ENCODE measurements at regions not wholly inside any gene's neighbourhood (a gene's known extent, or its start where the extent isn't known, plus 50 kb on each side); places are given as distances from the start of the nearest gene placed in this dataset.
"Not testable (repeated sequence)": the region's sequence is repeated elsewhere in the genome, so short reads cannot be mapped to it uniquely, and the experiment has no call there.

DNA sequence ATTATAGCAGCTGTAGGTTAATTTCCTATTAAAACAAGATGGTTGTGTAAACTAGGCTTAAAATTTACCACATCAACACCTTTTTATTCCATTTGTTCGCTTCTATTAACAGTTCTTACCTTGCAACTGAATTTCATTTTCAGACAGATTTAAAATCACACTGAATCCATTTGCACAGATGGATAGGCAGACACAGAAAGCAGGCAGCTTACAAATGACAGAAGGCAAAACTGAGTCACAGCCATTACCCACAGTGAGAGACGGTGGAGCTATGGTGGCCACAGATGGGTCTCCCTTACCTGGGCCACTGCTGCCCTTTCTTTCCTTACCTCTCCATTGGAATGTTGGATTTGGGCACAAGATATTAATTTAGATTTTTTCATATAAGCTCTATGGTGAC, 1567.8 kb upstream of the SLC10A2 start:
- no peak overlapping the region for H3K4me3 ChIP-seq (ENCODE audit: low read depth, poor library complexity, severe bottlenecking)
- TF ChIP-seq POLR2A (IDR thresholded peaks at IDR 0.05), result no peak
- TF ChIP-seq, protein P1, sequence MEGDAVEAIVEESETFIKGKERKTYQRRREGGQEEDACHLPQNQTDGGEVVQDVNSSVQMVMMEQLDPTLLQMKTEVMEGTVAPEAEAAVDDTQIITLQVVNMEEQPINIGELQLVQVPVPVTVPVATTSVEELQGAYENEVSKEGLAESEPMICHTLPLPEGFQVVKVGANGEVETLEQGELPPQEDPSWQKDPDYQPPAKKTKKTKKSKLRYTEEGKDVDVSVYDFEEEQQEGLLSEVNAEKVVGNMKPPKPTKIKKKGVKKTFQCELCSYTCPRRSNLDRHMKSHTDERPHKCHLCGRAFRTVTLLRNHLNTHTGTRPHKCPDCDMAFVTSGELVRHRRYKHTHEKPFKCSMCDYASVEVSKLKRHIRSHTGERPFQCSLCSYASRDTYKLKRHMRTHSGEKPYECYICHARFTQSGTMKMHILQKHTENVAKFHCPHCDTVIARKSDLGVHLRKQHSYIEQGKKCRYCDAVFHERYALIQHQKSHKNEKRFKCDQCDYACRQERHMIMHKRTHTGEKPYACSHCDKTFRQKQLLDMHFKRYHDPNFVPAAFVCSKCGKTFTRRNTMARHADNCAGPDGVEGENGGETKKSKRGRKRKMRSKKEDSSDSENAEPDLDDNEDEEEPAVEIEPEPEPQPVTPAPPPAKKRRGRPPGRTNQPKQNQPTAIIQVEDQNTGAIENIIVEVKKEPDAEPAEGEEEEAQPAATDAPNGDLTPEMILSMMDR (IDR thresholded peaks at IDR 0.05), result no peak
- 82 to 91% methylated on average over 2 of the region's 2 CpGs for WGBS, 2 donors
- intact Hi-C loops (cut with DNase I; ENCODE audit: low total_unique reads), result no loop called here
- no peak for DNase-seq (ENCODE audit: low spot score in 2 of 2)

DNA sequence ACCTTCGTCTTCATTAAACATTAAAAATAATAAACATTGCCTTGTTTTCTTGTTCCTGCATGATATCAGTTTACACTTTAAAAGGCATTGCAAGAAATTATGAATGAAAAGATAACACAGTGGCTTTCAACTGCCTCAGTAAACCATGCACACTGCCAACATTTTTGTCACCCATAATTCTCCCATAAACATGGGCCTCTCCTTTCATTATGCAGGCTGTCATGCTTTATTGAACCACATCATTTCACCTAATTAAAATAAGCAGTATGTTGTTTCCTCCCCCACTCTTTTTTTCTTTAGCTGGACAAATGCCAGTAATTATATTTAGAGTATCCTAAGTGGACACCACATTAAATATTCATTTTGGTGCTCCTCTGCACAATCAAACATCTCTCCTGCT, 1566.5 kb upstream of the SLC10A2 start:
- TF ChIP-seq POLR2A (IDR thresholded peaks at IDR 0.05), result no peak
- TF ChIP-seq, protein P1 (IDR thresholded peaks at IDR 0.05), result no peak
- DNase-seq (ENCODE audit: low spot score in 2 of 2), result no peak
- H3K4me3 ChIP-seq (ENCODE audit: low read depth, poor library complexity, severe bottlenecking), result no peak overlapping the region
- intact Hi-C loops (cut with DNase I; ENCODE audit: low total_unique reads), result no loop called here
- 78% methylated on average over 1 of the region's 1 CpG for WGBS, 2 donors

DNA sequence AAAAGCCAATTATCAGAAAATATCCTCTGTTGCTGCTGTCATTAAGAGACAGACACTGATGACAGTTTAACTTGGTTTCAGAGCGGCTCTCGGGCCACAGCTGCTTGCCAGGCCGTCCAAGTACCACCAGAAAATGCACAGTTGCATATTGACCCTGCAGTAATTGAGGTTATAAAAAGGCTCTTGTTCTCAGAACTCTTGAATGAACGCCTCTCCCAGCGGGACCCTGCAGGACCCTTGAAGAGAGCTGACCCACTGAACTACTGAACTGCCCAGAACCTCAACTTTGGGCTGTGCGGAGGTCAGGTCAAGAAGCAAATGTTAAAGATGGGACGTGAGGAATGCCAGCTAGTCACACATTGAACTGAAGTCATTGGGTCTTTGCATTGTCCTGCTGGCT, 1559.0 kb upstream of the SLC10A2 start:
- no peak overlapping the region for H3K4me3 ChIP-seq (ENCODE audit: low read depth, poor library complexity, severe bottlenecking)
- DNase-seq (ENCODE audit: low spot score in 2 of 2), result no peak
- intact Hi-C loops (cut with DNase I; ENCODE audit: low total_unique reads), result no loop called here
- 74 to 79% methylated on average over 7 of the region's 7 CpGs for WGBS, 2 donors
- TF ChIP-seq, protein P1 (IDR thresholded peaks at IDR 0.05), result no peak
- TF ChIP-seq POLR2A (IDR thresholded peaks at IDR 0.05), result no peak

DNA sequence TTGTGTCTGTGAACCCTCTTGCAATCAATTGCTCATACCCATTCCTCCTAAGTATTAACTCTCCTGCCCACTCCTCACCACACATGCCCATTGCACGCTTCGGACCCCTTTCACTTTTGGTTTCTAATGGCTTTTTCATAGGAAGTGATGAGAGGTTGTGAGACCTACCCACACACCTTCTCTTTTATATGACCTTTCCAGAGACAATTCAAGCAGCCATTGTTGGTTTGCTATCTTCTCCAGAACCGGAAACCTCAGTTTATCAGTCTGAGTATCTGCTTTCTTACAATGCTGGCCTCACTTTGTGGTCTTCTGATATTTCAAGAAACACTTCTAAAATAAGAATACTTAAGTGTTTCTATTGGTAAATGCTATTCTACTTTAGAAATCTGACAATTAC, 1550.8 kb upstream of the SLC10A2 start:
- intact Hi-C loops (cut with DNase I; ENCODE audit: low total_unique reads), result no loop called here
- TF ChIP-seq POLR2A (IDR thresholded peaks at IDR 0.05), result no peak
- TF ChIP-seq, protein P1 (IDR thresholded peaks at IDR 0.05), result no peak
- WGBS, 2 donors, result 89 to 92% methylated on average over 3 of the region's 3 CpGs
- DNase-seq (ENCODE audit: low spot score in 2 of 2), result no peak
- H3K4me3 ChIP-seq (ENCODE audit: low read depth, poor library complexity, severe bottlenecking), result no peak overlapping the region

DNA sequence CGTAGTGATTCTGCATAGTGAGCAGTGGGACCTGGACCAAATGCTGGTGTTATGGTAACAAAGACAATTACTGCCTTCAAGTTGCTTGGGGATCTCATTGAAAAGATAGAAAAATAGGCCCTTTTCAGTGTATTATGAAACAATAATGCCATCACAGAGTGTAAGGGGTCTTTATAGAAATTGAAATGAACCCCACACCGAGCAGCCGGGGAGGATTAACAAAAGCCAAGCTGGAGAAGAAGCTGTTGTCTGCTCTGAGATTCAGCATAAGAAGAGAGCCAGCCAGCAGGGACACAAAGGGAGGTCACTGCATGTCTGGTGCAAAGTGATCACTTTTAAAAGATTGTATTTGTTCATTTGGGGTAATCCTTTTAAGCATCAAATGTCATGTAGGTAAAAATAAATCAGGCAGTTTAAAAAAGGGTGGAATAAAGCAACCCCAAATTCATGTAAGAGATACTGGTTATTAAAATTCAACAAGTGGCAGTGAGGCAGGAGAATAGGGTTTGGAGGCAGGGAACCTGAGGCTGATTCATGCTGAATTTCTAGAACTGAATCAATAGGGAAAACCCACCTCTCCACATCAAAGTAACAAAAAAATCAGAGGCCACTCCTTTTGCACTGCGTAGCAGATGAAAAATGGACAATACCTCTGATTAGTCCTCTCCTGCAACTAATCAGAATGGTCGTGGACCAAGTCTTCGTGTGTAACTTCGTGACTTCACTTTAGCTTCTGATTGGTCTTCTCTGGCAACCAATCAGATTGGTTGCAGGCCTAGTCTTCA, 1548.3 kb upstream of the SLC10A2 start:
- intact Hi-C loops (cut with DNase I; ENCODE audit: low total_unique reads), result no loop called here
- no peak overlapping the region for H3K4me3 ChIP-seq (ENCODE audit: low read depth, poor library complexity, severe bottlenecking)
- no peak for TF ChIP-seq POLR2A (IDR thresholded peaks at IDR 0.05)
- 80 to 84% methylated on average over 7 of the region's 7 CpGs for WGBS, 2 donors
- DNase-seq (ENCODE audit: low spot score in 2 of 2), result no peak

DNA sequence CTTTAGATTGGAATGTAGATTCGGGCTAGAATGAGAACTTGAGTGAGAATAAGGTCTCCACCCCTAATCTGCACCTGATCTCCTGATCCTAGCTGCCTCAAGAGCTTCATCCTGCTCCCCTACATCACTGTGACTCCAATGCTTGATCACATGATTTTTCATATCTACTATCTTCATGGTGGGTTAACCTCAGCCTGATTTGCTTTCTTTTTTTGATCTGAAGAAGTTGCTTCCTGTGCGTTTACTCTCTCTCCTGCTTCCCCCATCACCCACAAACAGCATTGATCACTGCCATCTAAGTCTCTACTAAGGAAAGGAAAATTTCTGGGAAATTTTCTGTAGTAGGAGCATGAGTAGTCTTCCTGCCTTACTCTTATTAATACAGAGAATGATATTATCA, 1542.1 kb upstream of the SLC10A2 start:
- DNase-seq (ENCODE audit: low spot score in 2 of 2), result no peak
- intact Hi-C loops (cut with DNase I; ENCODE audit: low total_unique reads), result no loop called here
- WGBS, 2 donors, result 76 to 80% methylated on average over 2 of the region's 2 CpGs
- TF ChIP-seq POLR2A (IDR thresholded peaks at IDR 0.05), result no peak
- TF ChIP-seq, protein P1 (IDR thresholded peaks at IDR 0.05), result no peak
- no peak overlapping the region for H3K4me3 ChIP-seq (ENCODE audit: low read depth, poor library complexity, severe bottlenecking)

DNA sequence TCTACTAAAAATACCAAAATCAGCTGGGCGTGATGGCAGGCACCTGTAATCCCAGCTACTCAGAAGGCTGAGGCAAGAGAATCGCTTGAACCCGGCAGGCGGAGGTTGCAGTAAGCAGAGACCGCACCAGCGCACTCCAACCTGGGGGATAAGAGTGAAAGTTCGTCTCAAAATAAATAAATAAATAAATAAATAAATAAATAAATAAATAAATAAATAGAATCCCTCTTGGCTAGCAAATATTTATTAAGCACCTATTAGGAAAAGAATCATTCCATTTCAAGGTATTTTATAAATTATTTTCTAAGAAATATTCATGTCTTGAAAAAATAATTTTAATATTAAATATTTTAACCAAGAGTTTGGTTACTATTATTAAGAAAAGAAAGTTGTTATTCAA, 1539.2 kb upstream of the SLC10A2 start:
- intact Hi-C loops (cut with DNase I; ENCODE audit: low total_unique reads); H3K4me3 ChIP-seq (ENCODE audit: low read depth, poor library complexity, severe bottlenecking); DNase-seq (ENCODE audit: low spot score in 2 of 2): not testable (repeated sequence)
- WGBS, 2 donors, result 92 to 97% methylated on average over 7 of the region's 7 CpGs

Data from lower leg skin (tissue), 4 donors.